GM18502 (cell line): ENCODE measurements at regions not wholly inside any gene's neighbourhood (a gene's known extent, or its start where the extent isn't known, plus 50 kb on each side); places are given as distances from the start of the nearest gene placed in this dataset.
A peak's percentile ranks its signal among the peaks of the same experiment; 100 is the strongest.
"Not testable (repeated sequence)": the region's sequence is repeated elsewhere in the genome, so short reads cannot be mapped to it uniquely, and the experiment has no call there.

Experiments
- ATAC-seq: cut with Tn5 transposase; IDR thresholded peaks from one replicate; pipeline ENCODE4 v1.9.1; 2021; ENCODE audit warnings: mild to moderate bottlenecking; ENCODE audit not compliant: unreplicated experiment, poor library complexity

DNA sequence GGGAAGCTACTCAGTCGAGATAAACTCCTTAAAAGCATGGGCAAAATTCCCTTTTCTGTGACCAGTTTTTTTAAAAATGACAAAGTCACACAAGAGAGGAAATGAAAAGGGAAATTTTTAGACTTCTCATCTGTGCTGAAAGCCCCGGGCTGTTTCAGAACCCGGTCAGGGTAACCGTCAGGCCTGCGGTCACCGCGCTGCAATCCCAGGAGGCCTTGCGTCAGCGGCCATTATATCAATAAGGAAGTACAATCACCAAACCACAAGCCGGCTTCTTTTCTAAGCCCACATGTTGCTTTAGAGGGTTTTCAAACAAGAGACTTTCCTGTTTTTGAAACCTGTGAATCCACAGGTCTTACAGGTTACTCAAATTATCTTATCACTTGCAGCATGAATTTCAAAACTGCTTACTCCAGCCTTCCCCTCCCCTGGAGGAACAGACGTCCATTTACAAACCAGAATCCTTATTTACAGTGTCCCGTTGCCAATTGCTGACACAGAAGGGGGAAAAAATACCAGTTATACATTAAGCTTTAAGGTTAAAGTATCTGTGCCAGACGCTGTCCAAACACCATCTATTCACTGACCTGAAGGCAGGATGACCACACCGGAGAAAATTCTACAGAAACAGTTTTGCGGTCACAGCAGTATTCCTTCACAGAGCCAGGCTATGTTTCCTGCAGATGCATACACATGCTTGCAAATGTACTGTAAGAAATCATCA, 165.3 kb downstream of the TOMM20 start:
- peak; percentile 80 for ATAC-seq

DNA sequence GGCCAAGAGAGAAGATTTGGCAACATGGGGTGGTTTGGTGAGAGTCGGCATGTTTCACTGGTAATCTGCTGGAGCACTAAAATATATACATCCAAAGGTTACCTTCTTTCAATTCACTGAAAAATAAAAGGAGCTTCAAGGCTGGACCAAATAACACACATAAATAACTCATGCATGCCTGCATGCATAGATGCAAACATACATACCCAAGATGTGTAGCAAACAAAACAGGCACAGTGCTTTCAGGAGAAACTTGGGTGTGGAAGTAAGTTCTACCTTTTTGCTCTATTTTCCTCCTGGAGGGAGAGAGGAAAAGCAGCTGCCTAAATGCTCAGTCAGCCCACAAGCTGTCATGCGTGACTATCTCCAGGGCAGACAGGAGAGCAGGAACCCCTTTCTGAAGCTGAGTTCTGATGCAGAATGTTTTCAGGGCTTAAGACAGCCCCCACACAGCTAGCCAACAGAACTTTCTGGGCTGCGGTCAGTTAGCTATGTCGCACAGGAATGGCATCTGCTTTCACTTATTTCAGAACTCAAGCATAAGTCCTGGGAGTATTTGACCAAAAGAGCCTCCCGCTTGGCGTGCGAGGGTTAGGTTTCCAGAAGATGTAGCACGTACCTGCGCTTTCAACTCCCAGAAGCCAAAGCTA, 166.2 kb downstream of the TOMM20 start:
- ATAC-seq = peak; percentile 55

DNA sequence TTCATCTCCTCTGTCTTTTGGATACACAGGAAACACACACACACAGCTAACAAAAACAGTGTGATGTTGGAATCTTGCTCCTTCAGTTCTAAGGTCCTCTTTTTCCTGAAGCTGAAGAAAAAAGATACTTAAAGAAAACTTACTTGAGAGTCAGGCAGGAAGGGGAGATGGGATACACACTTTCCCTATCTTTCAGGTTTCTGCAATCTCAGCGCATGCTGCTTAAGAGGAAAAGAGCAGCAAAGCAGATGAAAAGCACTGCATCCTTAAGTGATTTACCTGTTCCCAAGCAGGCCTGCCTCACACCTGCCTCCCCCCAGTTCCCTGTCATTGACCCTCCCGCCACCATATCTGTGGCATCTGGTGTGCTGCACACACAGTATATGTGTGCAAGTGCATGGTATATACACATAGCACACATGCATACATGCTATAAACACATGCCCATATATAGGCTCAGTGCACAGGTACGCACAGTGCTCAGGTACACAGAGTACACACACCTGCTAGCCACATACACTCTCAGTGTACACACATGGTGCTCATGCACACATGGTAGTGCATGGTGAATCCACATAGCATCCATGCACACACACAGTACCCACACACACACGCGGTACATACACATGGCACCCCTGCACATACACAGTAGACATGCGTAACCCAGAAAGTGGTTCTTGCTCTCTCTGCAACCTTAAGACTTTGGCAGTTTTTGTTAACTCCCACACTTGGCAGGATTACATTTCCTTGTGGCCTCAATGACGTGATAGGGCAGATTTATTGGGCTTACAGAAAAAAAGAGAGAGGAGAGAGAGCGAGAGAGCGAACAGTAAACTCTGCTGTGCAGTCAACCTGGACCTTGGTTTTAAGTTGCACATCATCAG, 166.9 kb downstream of the TOMM20 start:
- peak; percentile 22 for ATAC-seq

DNA sequence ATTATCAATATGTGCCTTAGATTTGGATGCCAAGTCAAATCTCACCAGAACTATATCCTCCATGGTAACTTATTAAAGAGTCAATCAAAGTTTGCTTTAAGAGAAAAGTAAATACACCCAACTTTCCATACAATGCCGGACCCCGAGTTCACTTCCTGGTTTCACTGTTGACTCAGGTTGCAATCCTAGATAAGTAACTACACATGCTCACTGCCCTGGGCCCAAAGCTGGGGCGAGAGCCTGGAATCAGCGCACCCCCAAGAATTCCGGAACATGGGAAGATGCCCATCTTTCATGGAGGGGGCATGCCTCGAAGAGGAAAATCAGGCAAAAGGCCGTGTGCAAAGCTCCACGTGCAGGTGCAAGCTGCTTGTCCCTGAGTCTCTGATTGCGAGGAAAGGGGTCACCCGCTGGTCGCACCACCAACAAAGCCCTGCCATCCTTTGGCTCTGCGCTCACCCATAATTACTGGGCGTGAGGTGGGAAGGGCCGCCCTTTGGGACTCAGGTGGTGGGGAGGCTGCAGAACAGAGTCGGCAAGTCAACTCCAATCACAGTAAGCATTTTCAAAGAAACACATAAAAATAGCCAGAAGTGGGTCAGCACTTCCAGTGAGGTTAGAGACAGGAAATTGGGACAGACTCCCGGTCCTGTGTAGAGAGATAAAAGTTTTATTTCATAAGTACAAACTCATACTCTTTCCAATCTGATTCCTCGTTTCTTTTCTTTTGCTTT, 167.7 kb downstream of the TOMM20 start:
- ATAC-seq = no peak

DNA sequence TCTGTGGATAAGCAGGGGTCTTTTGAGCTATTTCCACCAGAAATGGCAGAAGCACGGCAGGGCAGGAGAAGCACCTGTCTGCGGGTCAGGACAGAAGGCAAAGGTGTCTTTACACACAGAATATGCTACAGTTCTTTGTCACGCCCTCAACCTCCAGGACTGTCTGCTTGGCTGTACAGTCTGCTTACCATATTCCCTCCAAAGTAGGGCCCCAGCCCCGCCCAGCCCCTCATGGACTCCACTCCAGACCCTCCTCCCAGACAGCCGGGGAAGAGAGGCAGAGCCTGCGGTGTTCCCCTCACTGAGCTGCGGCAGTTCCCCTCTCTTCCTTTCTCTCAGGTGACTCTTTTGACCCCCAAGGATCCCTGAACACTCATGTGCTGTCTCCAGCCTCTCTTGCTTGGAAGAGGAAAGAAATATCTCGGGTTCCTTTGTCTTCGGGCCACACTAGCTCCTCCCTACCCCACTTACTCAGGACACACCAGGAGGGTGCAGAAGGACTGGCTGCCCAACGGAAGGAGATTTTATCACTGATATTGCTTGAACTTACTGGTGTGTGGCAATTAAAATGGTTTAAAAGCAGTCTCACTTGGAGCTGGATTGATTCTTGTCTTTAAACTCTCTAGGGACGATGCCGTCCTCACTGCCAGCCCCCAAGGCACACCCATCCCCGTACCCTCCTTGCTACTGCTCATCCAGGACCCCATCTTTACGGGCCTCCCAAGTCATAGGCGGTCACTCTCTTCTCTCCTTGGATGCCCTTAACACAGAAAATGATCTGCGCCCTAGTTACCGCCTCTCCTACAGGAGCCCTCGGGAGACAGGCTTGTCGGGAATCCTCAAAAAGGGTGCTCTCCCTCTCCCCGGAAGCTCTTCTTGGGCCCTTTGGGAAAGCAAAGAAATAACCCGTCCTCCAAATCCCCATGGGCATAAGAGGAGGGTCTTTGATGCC, 169.7 kb downstream of the TOMM20 start:
- no peak for ATAC-seq

DNA sequence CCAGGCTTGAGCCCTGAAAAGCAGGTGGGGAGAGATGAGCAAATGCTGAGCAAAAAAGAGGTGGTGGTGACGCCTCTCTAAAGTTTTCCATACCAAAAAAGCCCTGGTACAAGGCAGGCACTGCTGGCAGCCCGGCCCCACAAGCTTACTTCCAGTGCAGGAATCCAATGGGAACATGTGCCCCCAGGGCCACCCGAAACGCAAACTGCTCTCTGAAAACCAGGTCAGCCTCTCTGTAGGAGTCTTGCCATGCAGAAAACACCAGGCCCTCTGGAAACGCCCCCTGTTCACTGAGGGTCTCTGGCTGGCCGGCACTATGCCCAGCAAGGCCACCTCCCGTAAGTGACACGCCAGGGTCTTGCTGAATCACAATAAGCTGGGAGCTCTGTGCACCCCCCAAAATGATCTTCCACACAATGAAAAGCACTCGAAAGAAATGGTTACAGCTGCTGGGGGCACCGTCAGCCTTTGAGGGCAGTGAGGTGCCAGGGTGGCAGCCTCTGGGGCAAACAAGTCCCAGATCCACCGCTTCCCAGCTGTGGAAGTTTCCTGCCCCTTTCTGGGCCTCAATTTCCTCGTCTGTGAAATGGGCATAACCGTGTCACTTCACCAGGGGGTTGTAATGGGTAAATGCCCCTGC, 170.5 kb downstream of the TOMM20 start:
- no peak for ATAC-seq

DNA sequence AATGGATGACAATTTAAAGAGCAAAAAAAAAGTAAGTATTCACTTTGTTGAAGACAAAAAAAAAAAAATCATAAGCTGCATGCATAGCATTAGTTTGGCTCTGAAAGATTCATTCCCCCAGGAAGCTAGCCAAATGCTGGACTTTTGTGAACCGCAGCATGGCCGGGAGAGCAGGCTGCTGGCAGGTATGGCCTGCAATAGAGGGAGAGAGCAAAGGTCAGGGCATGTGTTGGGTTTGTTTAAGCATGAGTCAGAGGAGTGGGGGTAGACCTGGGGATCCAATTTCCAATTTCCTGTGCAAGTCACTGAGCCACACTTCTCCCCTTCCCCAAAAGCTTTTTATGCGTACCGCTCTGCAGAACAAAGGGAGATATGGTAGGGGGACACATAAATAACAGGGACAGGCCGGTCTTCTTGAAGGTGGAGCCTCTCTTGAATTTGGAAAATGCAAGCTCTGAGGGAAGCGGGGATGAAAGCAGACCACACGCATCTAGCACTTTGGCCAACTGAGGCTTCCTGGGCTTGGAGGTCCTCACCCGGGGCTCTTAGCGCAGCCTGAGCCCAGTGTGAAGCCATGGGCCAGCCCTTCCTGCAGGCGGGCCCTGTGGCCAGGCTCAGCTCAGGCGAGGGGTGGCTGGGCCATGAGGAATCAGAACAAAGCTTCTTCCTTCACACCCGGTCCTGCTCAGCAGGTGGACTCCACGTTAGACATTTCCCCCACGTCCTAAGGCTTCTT, 171.1 kb downstream of the TOMM20 start:
- no peak for ATAC-seq

DNA sequence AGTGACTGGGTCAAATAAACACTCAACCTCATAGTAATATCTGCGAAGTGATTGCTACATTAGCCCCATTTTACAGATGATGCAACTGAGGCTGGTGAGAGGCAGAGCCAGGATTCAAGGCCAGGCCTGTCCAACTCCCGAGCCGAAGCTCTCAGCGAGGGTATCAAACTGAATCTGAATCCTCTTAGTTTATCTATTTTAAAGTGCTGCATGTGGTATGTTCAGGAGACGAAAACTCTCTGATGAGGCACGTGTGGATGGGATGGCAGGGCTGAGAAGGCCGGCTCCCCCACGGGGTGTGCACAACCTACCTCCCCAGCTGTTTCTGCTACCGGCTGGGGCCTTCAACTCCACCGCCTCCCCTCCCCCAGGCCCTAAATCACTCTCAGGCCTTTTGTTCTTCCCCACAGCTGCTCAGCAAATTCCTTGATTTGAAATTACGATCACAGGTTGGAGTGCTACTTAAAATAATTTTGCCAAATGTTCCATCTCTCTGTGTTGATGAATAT, 171.8 kb downstream of the TOMM20 start:
- no peak for ATAC-seq

DNA sequence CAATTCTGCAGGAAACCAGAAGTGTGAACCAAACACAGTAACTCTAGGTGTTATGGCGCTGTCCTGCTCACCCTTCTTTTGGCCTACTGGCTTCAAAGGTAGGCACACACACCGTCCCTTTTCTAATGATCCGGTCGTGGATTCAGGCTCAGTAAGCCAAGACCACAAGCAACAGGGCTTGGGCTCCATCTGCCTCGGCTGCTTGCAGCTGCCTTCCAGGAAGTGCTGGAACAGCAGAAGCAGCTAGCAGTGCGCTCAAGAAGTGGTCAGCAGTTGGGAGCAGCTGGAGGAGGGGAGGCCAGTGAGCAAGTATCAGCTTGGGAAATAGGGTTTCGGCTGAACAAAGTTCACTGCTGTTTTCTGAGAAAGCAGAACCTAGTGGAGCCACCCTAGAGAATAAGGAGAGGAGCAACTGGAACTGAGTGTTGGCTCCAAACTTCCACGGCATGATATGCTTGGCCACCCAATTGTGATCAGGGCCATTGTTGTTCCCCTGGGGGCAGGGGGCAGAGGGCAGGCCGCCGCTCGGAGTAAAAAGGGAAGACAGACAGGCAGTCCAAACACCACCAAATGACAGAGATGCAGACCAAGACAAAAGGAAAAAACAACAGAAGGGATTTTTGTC, 173.4 kb downstream of the TOMM20 start:
- ATAC-seq = peak; percentile 46

DNA sequence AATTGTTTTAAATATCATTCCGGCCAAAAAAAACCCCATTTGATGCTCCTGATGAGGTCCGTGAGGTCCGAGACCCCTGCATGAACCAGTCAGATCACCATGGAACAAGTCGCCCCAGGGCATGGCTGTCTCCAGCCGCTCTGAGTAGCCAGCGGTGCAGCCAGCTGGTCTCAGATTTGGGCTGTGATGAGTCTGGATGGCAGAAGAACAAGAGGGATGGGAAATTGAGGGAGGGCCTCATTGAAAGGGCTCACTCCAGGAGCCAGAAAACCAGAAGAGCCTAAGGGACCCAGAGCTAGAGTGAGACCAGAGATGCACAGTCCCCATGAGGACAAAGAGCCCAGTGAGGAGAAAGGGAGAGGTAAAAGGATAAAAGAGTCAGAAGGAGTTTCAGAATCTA, 174.0 kb downstream of the TOMM20 start:
- no peak for ATAC-seq

DNA sequence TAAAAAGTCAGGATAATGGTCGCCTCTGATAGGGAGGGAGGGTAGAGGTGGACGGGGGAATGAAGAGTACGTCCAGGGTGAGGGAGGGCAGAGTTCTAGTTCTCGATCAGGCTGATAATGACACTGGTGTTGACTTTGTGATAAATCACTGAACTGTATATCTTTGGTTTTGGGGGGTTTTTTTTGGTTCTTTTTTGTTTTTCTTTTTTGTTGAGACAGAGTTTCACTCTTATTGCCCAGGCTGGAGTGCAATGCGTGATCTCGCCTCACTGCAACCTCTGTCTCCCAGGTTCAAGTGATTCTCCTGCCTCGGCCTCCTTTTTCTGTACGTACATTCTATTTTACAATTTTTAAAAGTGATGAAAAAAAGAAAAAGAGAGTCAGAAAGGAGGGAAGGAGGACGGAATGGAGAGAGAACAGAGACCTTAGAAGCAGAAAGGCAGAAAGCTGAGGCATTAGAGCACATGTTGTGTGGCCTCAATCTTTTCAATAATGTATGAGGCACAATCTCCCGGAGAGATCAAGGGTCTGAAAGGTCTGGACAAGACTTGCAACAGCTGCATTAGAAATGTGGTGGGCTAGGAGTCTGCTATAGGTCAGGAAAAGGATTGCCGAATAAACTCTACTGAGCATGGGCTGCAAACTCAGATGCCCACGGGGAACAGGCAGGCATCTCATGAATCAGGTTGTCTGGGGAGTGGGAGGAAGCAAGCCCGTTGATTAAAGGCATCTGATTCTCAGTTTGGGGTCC, 174.8 kb downstream of the TOMM20 start:
- no peak for ATAC-seq

DNA sequence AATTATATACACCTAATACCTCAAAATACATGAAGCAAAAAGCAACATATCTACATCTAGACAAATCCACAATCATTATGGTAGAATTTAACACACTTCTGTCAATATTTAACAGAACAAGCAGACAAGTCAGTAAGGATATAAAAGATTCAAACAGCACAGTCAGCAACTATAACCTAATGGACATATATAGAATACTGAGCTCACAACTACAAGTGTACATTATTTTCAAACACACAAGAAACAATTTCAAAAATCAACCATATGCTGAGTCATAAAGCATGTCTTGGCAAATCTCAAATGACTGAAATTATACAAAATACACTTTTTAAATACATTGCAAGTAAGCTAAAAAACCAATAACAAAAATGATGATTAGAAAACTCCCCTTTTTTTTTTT, 178.0 kb downstream of the TOMM20 start:
- no peak for ATAC-seq

DNA sequence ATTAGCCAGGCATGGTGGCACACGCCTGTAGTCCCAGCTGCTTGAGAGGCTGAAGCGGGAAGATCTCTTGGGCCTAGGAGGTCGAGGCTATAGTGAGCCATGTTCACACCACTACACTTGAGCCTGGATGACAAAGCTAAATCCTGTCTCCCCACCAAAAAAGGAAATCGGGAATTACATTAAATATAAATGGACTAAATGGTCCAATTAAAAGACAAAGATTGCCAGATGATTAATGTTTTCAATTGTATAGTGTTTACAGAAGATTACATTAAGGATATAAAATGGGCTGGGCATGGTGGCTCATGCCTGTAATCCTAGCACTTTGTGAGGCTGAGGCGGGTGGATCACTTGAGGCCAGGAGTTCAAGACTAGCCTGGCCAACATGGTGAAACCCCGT, 179.1 kb downstream of the TOMM20 start:
- ATAC-seq = not testable (repeated sequence)

DNA sequence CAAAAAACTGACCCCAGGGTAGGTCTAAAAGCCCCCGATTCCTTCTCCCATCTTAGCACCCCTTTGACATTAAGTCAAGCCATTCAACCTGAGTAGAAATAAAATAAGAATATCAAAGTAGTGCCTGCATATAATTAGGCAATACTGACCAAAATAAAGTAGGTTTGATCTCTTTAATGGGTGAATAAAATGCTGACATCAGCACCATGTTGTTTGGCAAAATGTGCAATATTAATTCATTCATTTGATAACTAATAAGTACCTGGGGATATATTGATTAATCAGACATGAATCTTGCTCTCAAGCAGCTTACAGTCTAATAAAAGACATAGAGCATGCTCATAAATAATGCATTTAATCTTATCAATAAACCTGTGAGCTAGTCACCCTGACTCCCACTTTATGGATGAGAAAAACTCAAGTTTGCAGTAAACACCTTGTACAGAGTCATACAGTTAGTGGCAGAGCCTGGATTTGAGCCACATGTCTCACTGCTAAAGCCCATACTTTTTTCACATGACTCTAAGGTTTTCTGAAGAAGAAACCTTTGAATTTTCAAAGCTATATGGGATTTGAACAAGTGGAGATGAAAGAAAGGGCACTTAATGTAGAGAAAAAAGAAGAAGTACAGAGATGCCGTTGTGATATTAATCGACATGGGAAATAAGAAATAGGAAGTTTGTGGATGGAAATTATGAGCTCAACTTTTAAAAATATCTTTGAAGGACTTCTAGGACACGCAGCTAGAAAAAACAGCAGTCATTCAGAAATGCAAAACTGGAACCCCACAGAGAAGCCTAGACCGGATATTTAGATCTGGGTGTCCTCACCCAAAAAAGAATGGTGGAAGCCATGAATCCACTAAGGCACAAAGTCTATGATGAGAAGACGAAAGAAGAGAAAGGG, 183.9 kb downstream of the TOMM20 start:
- peak; percentile 58 for ATAC-seq

DNA sequence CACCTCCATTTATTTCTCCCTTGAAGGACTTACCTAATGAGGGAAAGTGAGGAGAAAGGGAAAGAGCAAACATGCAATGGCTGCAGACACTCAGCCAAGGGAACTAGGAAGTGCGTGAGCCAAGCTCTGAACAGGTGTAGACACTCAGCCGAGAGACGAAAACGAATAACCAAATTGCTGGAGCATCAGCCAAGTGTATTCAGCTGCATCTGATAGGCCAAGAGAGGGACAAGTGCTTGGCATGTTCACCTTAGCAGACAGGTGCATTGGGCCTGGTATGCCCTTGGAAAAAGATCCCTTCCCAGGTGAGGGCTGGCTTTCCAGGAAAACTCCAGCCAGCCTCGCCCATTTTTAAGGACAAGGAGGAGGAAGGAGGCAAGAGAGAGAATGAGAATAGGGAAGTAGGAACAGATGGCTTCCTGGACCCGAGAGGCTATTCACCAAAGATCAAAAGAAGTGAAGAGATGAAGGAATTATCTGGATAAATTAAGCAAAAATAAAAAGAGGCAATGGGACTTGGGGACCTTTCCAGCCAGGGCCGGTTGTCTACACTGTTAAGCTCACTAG, 184.7 kb downstream of the TOMM20 start:
- ATAC-seq = no peak
